Activated CD4-positive, alpha-beta T cell treated with anti-CD3 and anti-CD28 coated beads, Interleukin-2, Interleukin-6, amounts not matched to agents 100 ng/mL and 50 ng/mL, durations not matched to agents 16 hours and 8 hours (primary cell): ENCODE measurements at regions not wholly inside any gene's neighbourhood (a gene's known extent, or its start where the extent isn't known, plus 50 kb on each side); places are given as distances from the start of the nearest gene placed in this dataset.
"Not testable (repeated sequence)": the region's sequence is repeated elsewhere in the genome, so short reads cannot be mapped to it uniquely, and the experiment has no call there.

Experiments
- DNase-seq: peaks from one replicate; pipeline ENCODE4 v3.0.0-alpha.2; 2020

- DNase-seq: no peak
Observed at GRCh38 chr13:103883164-103883563, 816.9 kb upstream of the SLC10A2 start.

GRCh38 chr13:103880146-103880545 is 813.9 kb upstream of the SLC10A2 start:
- not testable (repeated sequence) for DNase-seq

GRCh38 chr13:103878891-103879605 is 812.8 kb upstream of the SLC10A2 start:
- no peak for DNase-seq

GRCh38 chr13:103876571-103876970 is 810.4 kb upstream of the SLC10A2 start:
- no peak for DNase-seq

GRCh38 chr13:103873725-103874124 is 807.5 kb upstream of the SLC10A2 start:
- no peak for DNase-seq

GRCh38 chr13:103866048-103866447 is 799.8 kb upstream of the SLC10A2 start:
- no peak for DNase-seq

GRCh38 chr13:103862525-103862924 is 796.3 kb upstream of the SLC10A2 start:
- no peak for DNase-seq

GRCh38 chr13:103859952-103860351 is 793.7 kb upstream of the SLC10A2 start:
- DNase-seq: no peak

- no peak for DNase-seq
Observed at GRCh38 chr13:103852036-103852435, 785.8 kb upstream of the SLC10A2 start.

GRCh38 chr13:103844471-103844870 is 778.3 kb upstream of the SLC10A2 start:
- DNase-seq: no peak

- no peak for DNase-seq
Observed at GRCh38 chr13:103839460-103839859, 773.2 kb upstream of the SLC10A2 start.

- no peak for DNase-seq
Observed at GRCh38 chr13:103835052-103835451, 768.8 kb upstream of the SLC10A2 start.

- no peak for DNase-seq
Observed at GRCh38 chr13:103833294-103833852, 767.2 kb upstream of the SLC10A2 start.

- peak; percentile 7 for DNase-seq
Observed at GRCh38 chr13:103815619-103816018, 749.4 kb upstream of the SLC10A2 start.

- DNase-seq: no peak
Observed at GRCh38 chr13:103812971-103813370, 746.8 kb upstream of the SLC10A2 start.

- DNase-seq: no peak
Observed at GRCh38 chr13:103812558-103812957, 746.3 kb upstream of the SLC10A2 start.

- no peak for DNase-seq
Observed at GRCh38 chr13:103810026-103810425, 743.8 kb upstream of the SLC10A2 start.

GRCh38 chr13:103805771-103806170 is 739.6 kb upstream of the SLC10A2 start:
- DNase-seq: no peak

GRCh38 chr13:103803349-103803748 is 737.1 kb upstream of the SLC10A2 start:
- no peak for DNase-seq

- no peak for DNase-seq
Observed at GRCh38 chr13:103799028-103799427, 732.8 kb upstream of the SLC10A2 start.

GRCh38 chr13:103795892-103796478 is 729.8 kb upstream of the SLC10A2 start:
- DNase-seq: no peak

GRCh38 chr13:103794526-103794925 is 728.3 kb upstream of the SLC10A2 start:
- DNase-seq: no peak

GRCh38 chr13:103788061-103788652 is 721.9 kb upstream of the SLC10A2 start:
- DNase-seq: no peak

- DNase-seq: no peak
Observed at GRCh38 chr13:103772576-103772975, 706.4 kb upstream of the SLC10A2 start.
